Kidney epithelial cell (primary cell): ENCODE measurements at regions not wholly inside any gene's neighbourhood (a gene's known extent, or its start where the extent isn't known, plus 50 kb on each side); places are given as distances from the start of the nearest gene placed in this dataset.

Experiments
- DNase-seq: peaks from one replicate; pipeline ENCODE4 v3.0.0-alpha.2; 2010; ENCODE audit warnings: low read depth
- H3K27me3 ChIP-seq: 2 replicates; pipeline ENCODE4 v1.6.0; 2011; ENCODE audit warnings: low read length; ENCODE audit not compliant: control insufficient read depth, insufficient read depth
- H3K36me3 ChIP-seq: 2 replicates; pipeline ENCODE4 v1.5.1; 2011; ENCODE audit warnings: low read length; ENCODE audit not compliant: control insufficient read depth, insufficient read depth
- H3K4me3 ChIP-seq: 2 replicates; pipeline ENCODE4 v1.5.1; 2011; ENCODE audit warnings: low read depth, mild to moderate bottlenecking, control low read depth, low read length
- TF ChIP-seq, protein P1 (sequence below): IDR thresholded peaks from 2 replicates; pipeline ENCODE4 v1.5.1; 2011; ENCODE audit warnings: mild to moderate bottlenecking, moderate library complexity, low read length, control low read depth, inconsistent platforms; ENCODE audit not compliant: insufficient read depth, poor library complexity, severe bottlenecking

DNA sequence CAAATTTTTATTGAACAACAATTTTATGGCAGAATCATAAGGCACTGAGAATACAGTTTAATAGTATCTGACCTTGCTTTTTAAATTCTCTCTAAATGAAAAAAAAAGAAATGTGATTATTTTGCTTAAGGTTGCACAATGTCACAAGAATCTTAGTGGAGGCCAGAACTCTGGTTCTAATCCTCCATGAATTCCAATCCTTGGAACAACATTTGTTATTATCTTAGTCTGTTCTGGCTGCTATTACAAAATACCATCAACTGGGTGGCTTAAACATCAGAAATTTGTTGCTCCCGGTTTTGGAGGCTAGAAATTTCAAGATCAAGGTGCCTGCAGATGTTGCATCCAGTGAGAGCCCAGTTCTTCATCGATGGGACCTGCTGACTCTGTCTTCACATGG lies 158.2 kb upstream of the POM121L12 start:
- no peaks in the 10 kb centered on the region for H3K27me3 ChIP-seq
- DNase-seq: no peak
- no peak overlapping the region for H3K4me3 ChIP-seq
- TF ChIP-seq, protein P1, sequence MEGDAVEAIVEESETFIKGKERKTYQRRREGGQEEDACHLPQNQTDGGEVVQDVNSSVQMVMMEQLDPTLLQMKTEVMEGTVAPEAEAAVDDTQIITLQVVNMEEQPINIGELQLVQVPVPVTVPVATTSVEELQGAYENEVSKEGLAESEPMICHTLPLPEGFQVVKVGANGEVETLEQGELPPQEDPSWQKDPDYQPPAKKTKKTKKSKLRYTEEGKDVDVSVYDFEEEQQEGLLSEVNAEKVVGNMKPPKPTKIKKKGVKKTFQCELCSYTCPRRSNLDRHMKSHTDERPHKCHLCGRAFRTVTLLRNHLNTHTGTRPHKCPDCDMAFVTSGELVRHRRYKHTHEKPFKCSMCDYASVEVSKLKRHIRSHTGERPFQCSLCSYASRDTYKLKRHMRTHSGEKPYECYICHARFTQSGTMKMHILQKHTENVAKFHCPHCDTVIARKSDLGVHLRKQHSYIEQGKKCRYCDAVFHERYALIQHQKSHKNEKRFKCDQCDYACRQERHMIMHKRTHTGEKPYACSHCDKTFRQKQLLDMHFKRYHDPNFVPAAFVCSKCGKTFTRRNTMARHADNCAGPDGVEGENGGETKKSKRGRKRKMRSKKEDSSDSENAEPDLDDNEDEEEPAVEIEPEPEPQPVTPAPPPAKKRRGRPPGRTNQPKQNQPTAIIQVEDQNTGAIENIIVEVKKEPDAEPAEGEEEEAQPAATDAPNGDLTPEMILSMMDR: no peak
- no peaks in the 10 kb centered on the region for H3K36me3 ChIP-seq

DNA sequence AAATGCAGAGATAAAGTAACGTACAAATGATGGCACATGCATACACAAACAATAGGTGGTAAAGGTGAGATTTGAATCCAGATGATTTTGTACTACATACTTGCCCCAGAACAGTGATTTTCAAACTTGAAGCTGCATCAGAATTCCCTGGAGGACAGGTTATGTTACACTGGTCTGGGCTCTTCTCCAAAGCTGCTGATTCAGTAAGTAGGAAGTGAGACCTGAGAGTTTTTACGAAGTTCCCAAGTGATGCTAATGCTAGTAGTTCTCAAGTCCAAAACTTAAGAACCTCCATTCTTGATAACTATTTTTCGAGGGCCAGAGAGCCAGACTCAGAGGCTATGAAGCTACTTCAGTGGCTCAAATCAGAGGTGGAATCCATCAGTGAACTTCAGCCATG lies 159.0 kb upstream of the POM121L12 start:
- no peak overlapping the region for H3K4me3 ChIP-seq
- no peak for DNase-seq
- H3K27me3 ChIP-seq: no peaks in the 10 kb centered on the region
- TF ChIP-seq, protein P1: no peak
- H3K36me3 ChIP-seq: no peaks in the 10 kb centered on the region

DNA sequence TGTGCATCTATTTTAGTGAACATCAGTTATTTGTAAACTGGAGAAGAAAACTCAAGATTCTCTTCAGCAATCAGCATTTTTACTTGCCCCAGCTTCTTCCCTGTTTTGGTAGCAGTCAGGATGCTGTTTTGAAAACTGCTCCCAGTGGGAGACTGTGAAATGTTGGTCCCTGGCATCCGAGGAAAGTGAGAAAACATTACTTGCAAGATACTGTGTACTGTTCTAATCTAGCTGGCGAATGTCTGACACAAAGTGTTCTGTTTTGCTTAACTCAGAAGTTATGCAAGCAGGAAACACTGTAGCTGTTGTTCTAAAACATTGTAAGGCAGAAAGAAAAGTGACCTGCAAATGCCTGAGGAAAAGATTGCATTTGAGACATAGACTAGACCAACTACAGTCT lies 171.8 kb upstream of the POM121L12 start:
- TF ChIP-seq, protein P1: no peak
- DNase-seq: no peak

DNA sequence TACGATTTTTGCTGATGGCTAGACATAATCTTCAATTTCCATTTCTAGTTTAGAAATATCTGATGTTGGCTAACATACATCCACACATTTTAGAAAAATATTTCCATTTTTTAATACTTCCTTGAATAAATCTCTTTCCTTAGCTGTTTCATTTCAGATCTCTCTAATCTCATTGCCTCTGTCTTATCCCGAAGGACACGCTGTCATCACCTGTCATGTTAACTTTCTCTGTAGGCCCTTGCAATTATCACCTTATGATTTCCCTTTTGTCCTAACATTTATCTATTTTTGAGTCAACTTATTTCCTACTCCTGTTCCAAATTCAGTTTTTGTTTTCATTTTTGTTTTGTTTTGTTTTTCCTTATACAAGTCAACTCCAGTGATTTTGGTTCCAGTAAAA lies 173.1 kb upstream of the POM121L12 start:
- H3K36me3 ChIP-seq: no peaks in the 10 kb centered on the region
- TF ChIP-seq, protein P1: no peak
- no peak overlapping the region for H3K4me3 ChIP-seq
- no peak for DNase-seq
- H3K27me3 ChIP-seq: no peaks in the 10 kb centered on the region

More for the DNA sequence above, 171.8 kb upstream of the POM121L12 start:
- Histone ChIP-seq H3K4me3 (no peak overlapping the region), H3K36me3 (no peaks in the 10 kb centered on the region), H3K27me3 (no peaks in the 10 kb centered on the region)

DNA sequence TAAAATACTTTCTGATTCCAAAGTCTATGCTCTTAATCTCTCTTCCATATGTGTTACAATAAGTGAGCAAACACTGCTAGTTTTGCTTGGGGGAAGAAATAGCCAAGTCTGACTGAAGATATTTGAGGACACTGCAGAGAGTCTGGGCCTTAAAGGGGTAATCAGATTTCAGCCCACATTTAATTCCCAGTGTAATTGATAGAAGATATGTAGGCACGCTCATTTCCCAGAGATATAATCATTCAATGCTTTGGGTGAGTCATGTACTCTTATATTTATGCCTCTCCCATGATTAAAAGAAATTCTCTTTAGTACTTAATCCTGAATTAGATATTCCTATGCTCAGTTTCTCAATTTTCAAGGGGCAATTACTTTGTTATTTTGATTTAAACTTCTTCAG lies 178.1 kb upstream of the POM121L12 start:
- TF ChIP-seq, protein P1: no peak
- H3K36me3 ChIP-seq: no peaks in the 10 kb centered on the region
- no peak for DNase-seq
- H3K4me3 ChIP-seq: no peak overlapping the region
- no peaks in the 10 kb centered on the region for H3K27me3 ChIP-seq

DNA sequence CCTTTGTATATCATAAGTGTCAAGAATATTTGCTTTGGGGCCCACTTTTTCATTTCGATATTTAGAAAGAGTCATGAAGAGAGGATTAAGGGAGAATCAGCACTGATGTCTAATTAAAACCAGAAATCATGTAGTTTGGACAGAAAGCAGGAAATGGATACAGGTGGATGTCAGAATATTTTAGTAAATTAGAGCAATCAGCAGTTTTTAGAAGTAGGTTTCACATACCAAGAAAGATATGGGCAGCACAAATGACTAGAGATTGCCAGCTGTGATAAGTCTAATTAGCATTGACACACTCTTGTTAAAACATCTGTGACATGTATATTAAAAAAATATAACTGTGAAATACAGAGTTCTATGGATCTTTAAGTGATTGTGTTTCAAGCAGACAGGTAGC lies 180.8 kb upstream of the POM121L12 start:
- TF ChIP-seq, protein P1: no peak
- Histone ChIP-seq H3K27me3 (no peaks in the 10 kb centered on the region), H3K36me3 (no peaks in the 10 kb centered on the region), H3K4me3 (no peak overlapping the region)
- DNase-seq: no peak
